H1 (cell line): ENCODE measurements at regions not wholly inside any gene's neighbourhood (a gene's known extent, or its start where the extent isn't known, plus 50 kb on each side); places are given as distances from the start of the nearest gene placed in this dataset.

Experiments used
- CTCF ChIA-PET: fragments of 300-600 bp; sonication (Branson Sonifier 250); formaldehyde crosslinking; loops from one replicate; lab custom pipeline; 2021; ENCODE audit not compliant: partially characterized antibody; lab: Charles Lee
- POLR2A ChIA-PET: fragments of 300-600 bp; sonication (Branson Sonifier 250); formaldehyde crosslinking; loops from one replicate; lab custom pipeline; 2021; ENCODE audit warnings: inconsistent platforms; ENCODE audit not compliant: partially characterized antibody; lab: Charles Lee
- DNase-seq, 2 experiments: peaks; one replicate each; pipeline versions ENCODE4 v3.0.0 to v3.0.0-alpha.2; 2010 to 2022; ENCODE audit warnings: low spot score in 2 of 2, low read depth in 1 of 2, mixed read lengths in 1 of 2
- FAIRE-seq: peaks from 2 replicates; lab custom pipeline; 2011; peaks lifted over from hg19 to GRCh38; lab: Jason Lieb, UNC
- H2AFZ ChIP-seq: 2 replicates; pipeline ENCODE4 v1.8.1; 2012; ENCODE audit warnings: low read length, inconsistent platforms
- H2AK5ac ChIP-seq: 2 replicates; pipeline ENCODE4 v1.6.1; 2013; ENCODE audit warnings: low read depth, low read length
- H2BK120ac ChIP-seq: replicated peaks from 2 replicates; pipeline ENCODE3; 2013; ENCODE audit warnings: low read depth, low read length, inconsistent platforms
- H2BK12ac ChIP-seq: 2 replicates; pipeline ENCODE4 v1.6.1; 2013; ENCODE audit warnings: low read depth, low read length
- H2BK15ac ChIP-seq: 2 replicates; pipeline ENCODE4 v1.6.1; 2013; ENCODE audit warnings: low read length
- H2BK20ac ChIP-seq: 2 replicates; pipeline ENCODE4 v1.6.1; 2013; ENCODE audit warnings: low read length
- H2BK5ac ChIP-seq: 2 replicates; pipeline ENCODE4 v1.6.1; 2013; ENCODE audit warnings: low read depth, low read length
- H3K14ac ChIP-seq: 2 replicates; pipeline ENCODE4 v1.6.1; 2013; ENCODE audit warnings: inconsistent platforms; ENCODE audit not compliant: insufficient read length
- H3K18ac ChIP-seq: 2 replicates; pipeline ENCODE4 v1.6.1; 2013; ENCODE audit warnings: low read length; ENCODE audit errors: extremely low read depth
- H3K23ac ChIP-seq: 2 replicates; pipeline ENCODE4 v1.6.1; 2013; ENCODE audit warnings: inconsistent platforms; ENCODE audit not compliant: insufficient read length
- H3K23me2 ChIP-seq: 2 replicates; pipeline ENCODE4 v1.6.1; 2013; ENCODE audit warnings: low read depth, low read length
- H3K27ac ChIP-seq: 2 replicates; pipeline ENCODE4 v1.6.1; 2011; ENCODE audit warnings: low read depth, low read length, inconsistent platforms
- H3K27me3 ChIP-seq, 4 experiments: replicated peaks in 1 of 4; 1 replicate in 1 of 4; 2 replicates in 3 of 4; pipeline versions ENCODE4 v1.6.1 to v1.8.1; 2011 to 2013; ENCODE audit warnings: low read length in 3 of 4, mild to moderate bottlenecking in 3 of 4, inconsistent platforms in 2 of 4, mixed read lengths in 2 of 4, moderate library complexity in 1 of 4; ENCODE audit not compliant: control insufficient read depth in 3 of 4, insufficient read depth in 3 of 4; ENCODE audit errors: extremely low read depth in 1 of 4
- H3K36me3 ChIP-seq, 4 experiments: 2 replicates each; pipeline versions ENCODE4 v1.6.1 to v1.8.1; 2011 to 2013; ENCODE audit warnings: mild to moderate bottlenecking in 4 of 4, low read length in 3 of 4, moderate library complexity in 2 of 4, control low read depth in 1 of 4, inconsistent platforms in 1 of 4; ENCODE audit not compliant: insufficient read depth in 4 of 4, control insufficient read depth in 2 of 4
- H3K4ac ChIP-seq: replicated peaks from 2 replicates; pipeline ENCODE3; 2013; ENCODE audit warnings: low read length, low read depth, mixed read lengths, inconsistent platforms; ENCODE audit not compliant: insufficient read length
- H3K4me1 ChIP-seq, 4 experiments: replicated peaks in 1 of 4; 1 replicate in 1 of 4; 2 replicates in 3 of 4; pipeline versions ENCODE4 v1.6.1 to v1.8.1; 2011 to 2013; ENCODE audit warnings: low read length in 3 of 4, inconsistent platforms in 2 of 4, mixed read lengths in 1 of 4; ENCODE audit not compliant: insufficient read depth in 4 of 4, control insufficient read depth in 3 of 4
- H3K4me2 ChIP-seq, 2 experiments: 2 replicates each; pipeline versions ENCODE4 v1.6.1 to v1.8.1; 2011 to 2013; ENCODE audit warnings: low read depth in 2 of 2, low read length in 2 of 2, control low read depth in 1 of 2, inconsistent platforms in 1 of 2, mild to moderate bottlenecking in 1 of 2; ENCODE audit not compliant: insufficient read depth in 1 of 2
- H3K4me3 ChIP-seq, 4 experiments: fragments of 200-600, 300-600 bp in 1 of 4; sonication (generic), shearing (Covaris generic), sonication (Bioruptor Twin) in 1 of 4; 2 replicates each; pipeline versions ENCODE4 v1.5.1 to v1.8.1; 2011 to 2016; ENCODE audit warnings: low read length in 4 of 4, low read depth in 3 of 4, control low read depth in 2 of 4, inconsistent platforms in 2 of 4, mild to moderate bottlenecking in 2 of 4, mixed read lengths in 1 of 4, moderate library complexity in 1 of 4; ENCODE audit not compliant: insufficient read depth in 2 of 4; ENCODE audit errors: extremely low read depth in 1 of 4
- H3K56ac ChIP-seq: replicated peaks from 2 replicates; pipeline ENCODE3; 2013; ENCODE audit warnings: low read depth, mild to moderate bottlenecking, mixed read lengths, low read length, inconsistent platforms; ENCODE audit not compliant: insufficient read length
- H3K79me1 ChIP-seq: 2 replicates; pipeline ENCODE4 v1.6.1; 2013; ENCODE audit warnings: low read depth, low read length, control low read depth
- H3K79me2 ChIP-seq, 2 experiments: 2 replicates each; pipeline versions ENCODE4 v1.6.1 to v1.8.1; 2012 to 2013; ENCODE audit warnings: low read length in 2 of 2, mild to moderate bottlenecking in 2 of 2, inconsistent platforms in 1 of 2; ENCODE audit not compliant: insufficient read depth in 2 of 2, control insufficient read depth in 1 of 2
- H3K9ac ChIP-seq, 4 experiments: replicated peaks in 1 of 4; 1 replicate in 1 of 4; 2 replicates in 3 of 4; pipeline versions ENCODE4 v1.6.1 to v1.8.1; 2011 to 2013; ENCODE audit warnings: low read depth in 3 of 4, low read length in 3 of 4, control low read depth in 2 of 4, mild to moderate bottlenecking in 2 of 4, moderate library complexity in 2 of 4, inconsistent platforms in 1 of 4; ENCODE audit errors: extremely low read depth in 1 of 4
- H3K9me3 ChIP-seq, 2 experiments: 2 replicates each; pipeline versions ENCODE4 v1.6.1 to v1.8.1; 2012 to 2013; ENCODE audit warnings: mild to moderate bottlenecking in 2 of 2, moderate library complexity in 2 of 2, control low read depth in 1 of 2, inconsistent platforms in 1 of 2, low read depth in 1 of 2, low read length in 1 of 2, mixed read lengths in 1 of 2; ENCODE audit not compliant: insufficient read depth in 2 of 2
- H4K20me1 ChIP-seq, 2 experiments: replicated peaks in 1 of 2; 2 replicates each; pipeline versions ENCODE3 to v1.8.1; 2011 to 2013; ENCODE audit warnings: inconsistent platforms in 2 of 2, low read length in 2 of 2, mild to moderate bottlenecking in 1 of 2; ENCODE audit not compliant: insufficient read depth in 2 of 2, control insufficient read depth in 1 of 2
- H4K5ac ChIP-seq: 2 replicates; pipeline ENCODE4 v1.6.1; 2013; ENCODE audit warnings: low read length, low read depth, mixed read lengths, inconsistent platforms; ENCODE audit not compliant: insufficient read length
- H4K8ac ChIP-seq: 2 replicates; pipeline ENCODE4 v1.8.0; 2013; ENCODE audit warnings: mild to moderate bottlenecking, moderate library complexity, low read length, inconsistent platforms; ENCODE audit not compliant: insufficient read depth; ENCODE audit errors: extremely low read depth
- H4K91ac ChIP-seq: replicated peaks from 2 replicates; pipeline ENCODE3; 2013; ENCODE audit warnings: low read length, mixed read lengths, inconsistent platforms; ENCODE audit not compliant: insufficient read length
- BCL11A ChIP-seq, 2 experiments: IDR thresholded peaks; one replicate each; pipeline ENCODE4 v1.6.1; 2011; ENCODE audit warnings: low read depth in 2 of 2, low read length in 2 of 2, mild to moderate bottlenecking in 2 of 2
- WGBS, 2 experiments: shearing (Covaris generic) in 1 of 2; methylation state at CpG; one replicate each; pipeline versions ENCODE4 v1.1.6 to v1.1.7; 2013 to 2015; ENCODE audit warnings: low lambda C conversion rate in 2 of 2, mixed read lengths in 2 of 2, inconsistent platforms in 1 of 2, low coverage in 1 of 2, missing lambda C conversion rate in 1 of 2; ENCODE audit not compliant: insufficient replicate concordance in 2 of 2, insufficient coverage in 1 of 2, insufficient read length in 1 of 2; ENCODE audit errors: extremely low coverage in 1 of 2, missing lambda C conversion rate in 1 of 2; 5-methylcytosine and 5-hydroxymethylcytosine counted together

GRCh38 chr11:71368966-71369365 lies 79.2 kb downstream of the DHCR7 start:
- no peaks in the 10 kb centered on the region for H3K79me2 ChIP-seq

More at GRCh38 chr11:71368966-71369365, 79.2 kb downstream of the DHCR7 start:
- Histone ChIP-seq H3K4ac (no peak overlapping the region), H3K36me3 (no peaks in the 10 kb centered on the region), H2BK5ac (no peak overlapping the region), H3K18ac (no peak overlapping the region), H3K9me3 (no peaks in the 10 kb centered on the region), H3K79me1 (no peaks in the 10 kb centered on the region), H3K23me2 (no peaks in the 10 kb centered on the region), H3K4me2 (no peak overlapping the region), H3K27ac (no peak overlapping the region), H3K23ac (no peak overlapping the region), H4K8ac (peak overlapping the region; percentile 15; the same call in 1 of the 2 replicates), H3K14ac (no peak overlapping the region), H2BK20ac (no peak overlapping the region), H4K20me1 (no peaks in the 10 kb centered on the region), H2BK15ac (no peak overlapping the region), H2AFZ (no peak overlapping the region), H3K4me3 (no peak overlapping the region), H3K4me1 (peaks cover 0 to 4% (median 1%) of the 10 kb centered on the region in 4 experiments; a peak in 2 of 7 replicates), H2BK12ac (no peak overlapping the region), H2AK5ac (no peak overlapping the region), H3K9ac (no peak overlapping the region), H4K5ac (no peak overlapping the region), H4K91ac (no peak overlapping the region), H3K27me3 (no peaks in the 10 kb centered on the region; a peak in 1 of 7 replicates), H2BK120ac (no peak overlapping the region), H3K56ac (no peak overlapping the region)
- FAIRE-seq, result no peak
- CTCF ChIA-PET, result interaction anchor here (0.6 to 7.5 kb wide), 3 partner anchors 50 to 419 kb away, joined by 3 to 64 read pairs (median 3); no protein-coding TSS in a partner anchor
- DNase-seq, result no peak
- 91% methylated on average over 15 of the region's 15 CpGs; no CpG with 5 or more reads in 1 of the 2 experiments for whole genome bisulfite sequencing, 2 experiments
- POLR2A ChIA-PET, result no interaction called here
- TF ChIP-seq BCL11A (IDR thresholded peaks at IDR 0.05; ENCODE audit: low read depth in 2 of 2, low read length in 2 of 2), result no peak
